NT2/D1 (cell line): ENCODE measurements at regions not wholly inside any gene's neighbourhood (a gene's known extent, or its start where the extent isn't known, plus 50 kb on each side); places are given as distances from the start of the nearest gene placed in this dataset.

ENCODE experiments used
- SUZ12 ChIP-seq: IDR thresholded peaks from 2 replicates; pipeline ENCODE4 v1.6.1; 2011; ENCODE audit not compliant: insufficient read length, insufficient read depth; ENCODE audit errors: extremely low read depth
- YY1 ChIP-seq: IDR thresholded peaks from 2 replicates; pipeline ENCODE4 v1.6.1; 2011; ENCODE audit not compliant: insufficient read length, insufficient read depth

DNA sequence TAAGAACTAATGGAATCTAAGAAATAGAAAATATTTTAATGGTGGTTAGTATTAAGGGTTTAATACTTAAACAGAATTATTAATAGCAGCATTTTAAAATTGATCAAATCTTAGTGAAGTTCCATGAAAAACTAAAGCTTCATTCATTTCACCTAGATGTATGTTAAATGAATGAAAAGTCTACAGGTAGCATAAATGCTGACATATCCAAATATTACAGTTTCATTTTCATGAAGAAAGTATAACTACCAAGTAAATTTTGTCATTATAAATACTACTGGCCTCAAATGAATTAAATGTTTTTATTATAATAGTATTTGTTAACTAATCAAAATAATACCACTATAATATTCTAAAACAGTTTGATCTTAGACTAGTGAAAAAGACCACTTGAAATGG lies 403.3 kb downstream of the LIG4 start:
- no peak for TF ChIP-seq YY1
- TF ChIP-seq SUZ12: no peak
